ENCODE measurements at regions not wholly inside any gene's neighbourhood (a gene's known extent, or its start where the extent isn't known, plus 50 kb on each side); places are given as distances from the start of the nearest gene placed in this dataset.
"Not testable (repeated sequence)": the region's sequence is repeated elsewhere in the genome, so short reads cannot be mapped to it uniquely, and the experiment has no call there.

GRCh38 chr14:87360246-87360645 is 632.7 kb downstream of the GALC start:
- not testable (repeated sequence) for TF ChIP-seq CTCF (conservative IDR thresholded peaks at IDR 0.05; ENCODE audit: low read depth, low read length); RFX5 (IDR thresholded peaks at IDR 0.05; ENCODE audit: low read depth, low read length); MXI1 (IDR thresholded peaks at IDR 0.05; ENCODE audit: borderline replicate concordance, low read depth, low read length); POLR2A (IDR thresholded peaks at IDR 0.05; ENCODE audit: low read depth, low read length); BHLHE40 (IDR thresholded peaks at IDR 0.05; ENCODE audit: low read depth, low read length); NFE2L2 (IDR thresholded peaks at IDR 0.05; ENCODE audit: low read depth, low read length)

Data from IMR-90 (cell line).